ENCODE measurements at regions not wholly inside any gene's neighbourhood (a gene's known extent, or its start where the extent isn't known, plus 50 kb on each side); places are given as distances from the start of the nearest gene placed in this dataset.

DNA sequence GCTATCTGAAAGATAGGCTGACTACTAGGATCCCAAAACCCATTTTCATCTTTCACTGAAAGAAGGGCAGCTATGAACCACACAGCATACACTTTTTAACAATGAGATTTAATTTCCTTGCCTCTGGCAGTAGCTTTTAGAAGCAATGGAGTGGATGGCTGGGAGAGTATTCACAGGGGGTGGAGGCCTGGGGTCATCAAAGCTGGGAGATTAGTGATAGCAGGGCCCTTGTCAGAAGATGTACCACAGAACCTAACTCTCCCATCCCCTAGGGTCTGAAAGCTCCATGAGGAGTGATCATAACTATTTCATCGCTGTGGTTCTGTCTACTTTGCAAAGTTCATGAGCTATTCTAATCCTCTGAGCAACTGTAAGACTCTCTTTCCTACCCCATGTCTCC, 332.2 kb downstream of the PRELID2 start (continued):
- TF ChIP-seq, protein P1, sequence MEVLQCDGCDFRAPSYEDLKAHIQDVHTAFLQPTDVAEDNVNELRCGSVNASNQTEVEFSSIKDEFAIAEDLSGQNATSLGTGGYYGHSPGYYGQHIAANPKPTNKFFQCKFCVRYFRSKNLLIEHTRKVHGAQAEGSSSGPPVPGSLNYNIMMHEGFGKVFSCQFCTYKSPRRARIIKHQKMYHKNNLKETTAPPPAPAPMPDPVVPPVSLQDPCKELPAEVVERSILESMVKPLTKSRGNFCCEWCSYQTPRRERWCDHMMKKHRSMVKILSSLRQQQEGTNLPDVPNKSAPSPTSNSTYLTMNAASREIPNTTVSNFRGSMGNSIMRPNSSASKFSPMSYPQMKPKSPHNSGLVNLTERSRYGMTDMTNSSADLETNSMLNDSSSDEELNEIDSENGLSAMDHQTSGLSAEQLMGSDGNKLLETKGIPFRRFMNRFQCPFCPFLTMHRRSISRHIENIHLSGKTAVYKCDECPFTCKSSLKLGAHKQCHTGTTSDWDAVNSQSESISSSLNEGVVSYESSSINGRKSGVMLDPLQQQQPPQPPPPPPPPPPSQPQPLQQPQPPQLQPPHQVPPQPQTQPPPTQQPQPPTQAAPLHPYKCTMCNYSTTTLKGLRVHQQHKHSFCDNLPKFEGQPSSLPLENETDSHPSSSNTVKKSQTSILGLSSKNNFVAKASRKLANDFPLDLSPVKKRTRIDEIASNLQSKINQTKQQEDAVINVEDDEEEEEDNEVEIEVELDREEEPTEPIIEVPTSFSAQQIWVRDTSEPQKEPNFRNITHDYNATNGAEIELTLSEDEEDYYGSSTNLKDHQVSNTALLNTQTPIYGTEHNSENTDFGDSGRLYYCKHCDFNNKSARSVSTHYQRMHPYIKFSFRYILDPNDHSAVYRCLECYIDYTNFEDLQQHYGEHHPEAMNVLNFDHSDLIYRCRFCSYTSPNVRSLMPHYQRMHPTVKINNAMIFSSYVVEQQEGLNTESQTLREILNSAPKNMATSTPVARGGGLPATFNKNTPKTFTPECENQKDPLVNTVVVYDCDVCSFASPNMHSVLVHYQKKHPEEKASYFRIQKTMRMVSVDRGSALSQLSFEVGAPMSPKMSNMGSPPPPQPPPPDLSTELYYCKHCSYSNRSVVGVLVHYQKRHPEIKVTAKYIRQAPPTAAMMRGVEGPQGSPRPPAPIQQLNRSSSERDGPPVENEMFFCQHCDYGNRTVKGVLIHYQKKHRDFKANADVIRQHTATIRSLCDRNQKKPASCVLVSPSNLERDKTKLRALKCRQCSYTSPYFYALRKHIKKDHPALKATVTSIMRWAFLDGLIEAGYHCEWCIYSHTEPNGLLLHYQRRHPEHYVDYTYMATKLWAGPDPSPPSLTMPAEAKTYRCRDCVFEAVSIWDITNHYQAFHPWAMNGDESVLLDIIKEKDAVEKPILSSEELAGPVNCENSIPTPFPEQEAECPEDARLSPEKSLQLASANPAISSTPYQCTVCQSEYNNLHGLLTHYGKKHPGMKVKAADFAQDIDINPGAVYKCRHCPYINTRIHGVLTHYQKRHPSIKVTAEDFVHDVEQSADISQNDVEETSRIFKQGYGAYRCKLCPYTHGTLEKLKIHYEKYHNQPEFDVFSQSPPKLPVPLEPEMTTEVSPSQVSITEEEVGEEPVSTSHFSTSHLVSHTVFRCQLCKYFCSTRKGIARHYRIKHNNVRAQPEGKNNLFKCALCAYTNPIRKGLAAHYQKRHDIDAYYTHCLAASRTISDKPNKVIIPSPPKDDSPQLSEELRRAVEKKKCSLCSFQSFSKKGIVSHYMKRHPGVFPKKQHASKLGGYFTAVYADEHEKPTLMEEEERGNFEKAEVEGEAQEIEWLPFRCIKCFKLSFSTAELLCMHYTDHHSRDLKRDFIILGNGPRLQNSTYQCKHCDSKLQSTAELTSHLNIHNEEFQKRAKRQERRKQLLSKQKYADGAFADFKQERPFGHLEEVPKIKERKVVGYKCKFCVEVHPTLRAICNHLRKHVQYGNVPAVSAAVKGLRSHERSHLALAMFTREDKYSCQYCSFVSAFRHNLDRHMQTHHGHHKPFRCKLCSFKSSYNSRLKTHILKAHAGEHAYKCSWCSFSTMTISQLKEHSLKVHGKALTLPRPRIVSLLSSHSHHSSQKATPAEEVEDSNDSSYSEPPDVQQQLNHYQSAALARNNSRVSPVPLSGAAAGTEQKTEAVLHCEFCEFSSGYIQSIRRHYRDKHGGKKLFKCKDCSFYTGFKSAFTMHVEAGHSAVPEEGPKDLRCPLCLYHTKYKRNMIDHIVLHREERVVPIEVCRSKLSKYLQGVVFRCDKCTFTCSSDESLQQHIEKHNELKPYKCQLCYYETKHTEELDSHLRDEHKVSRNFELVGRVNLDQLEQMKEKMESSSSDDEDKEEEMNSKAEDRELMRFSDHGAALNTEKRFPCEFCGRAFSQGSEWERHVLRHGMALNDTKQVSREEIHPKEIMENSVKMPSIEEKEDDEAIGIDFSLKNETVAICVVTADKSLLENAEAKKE (CRISPR knock-in tag; IDR thresholded peaks at IDR 0.05): no peak
- TF ChIP-seq ZNF331 (CRISPR knock-in tag; IDR thresholded peaks at IDR 0.05; ENCODE audit: low read depth): no peak
- no peak for TF ChIP-seq JUNB (IDR thresholded peaks at IDR 0.05; ENCODE audit: unreplicated experiment)
- TF ChIP-seq, protein P2, sequence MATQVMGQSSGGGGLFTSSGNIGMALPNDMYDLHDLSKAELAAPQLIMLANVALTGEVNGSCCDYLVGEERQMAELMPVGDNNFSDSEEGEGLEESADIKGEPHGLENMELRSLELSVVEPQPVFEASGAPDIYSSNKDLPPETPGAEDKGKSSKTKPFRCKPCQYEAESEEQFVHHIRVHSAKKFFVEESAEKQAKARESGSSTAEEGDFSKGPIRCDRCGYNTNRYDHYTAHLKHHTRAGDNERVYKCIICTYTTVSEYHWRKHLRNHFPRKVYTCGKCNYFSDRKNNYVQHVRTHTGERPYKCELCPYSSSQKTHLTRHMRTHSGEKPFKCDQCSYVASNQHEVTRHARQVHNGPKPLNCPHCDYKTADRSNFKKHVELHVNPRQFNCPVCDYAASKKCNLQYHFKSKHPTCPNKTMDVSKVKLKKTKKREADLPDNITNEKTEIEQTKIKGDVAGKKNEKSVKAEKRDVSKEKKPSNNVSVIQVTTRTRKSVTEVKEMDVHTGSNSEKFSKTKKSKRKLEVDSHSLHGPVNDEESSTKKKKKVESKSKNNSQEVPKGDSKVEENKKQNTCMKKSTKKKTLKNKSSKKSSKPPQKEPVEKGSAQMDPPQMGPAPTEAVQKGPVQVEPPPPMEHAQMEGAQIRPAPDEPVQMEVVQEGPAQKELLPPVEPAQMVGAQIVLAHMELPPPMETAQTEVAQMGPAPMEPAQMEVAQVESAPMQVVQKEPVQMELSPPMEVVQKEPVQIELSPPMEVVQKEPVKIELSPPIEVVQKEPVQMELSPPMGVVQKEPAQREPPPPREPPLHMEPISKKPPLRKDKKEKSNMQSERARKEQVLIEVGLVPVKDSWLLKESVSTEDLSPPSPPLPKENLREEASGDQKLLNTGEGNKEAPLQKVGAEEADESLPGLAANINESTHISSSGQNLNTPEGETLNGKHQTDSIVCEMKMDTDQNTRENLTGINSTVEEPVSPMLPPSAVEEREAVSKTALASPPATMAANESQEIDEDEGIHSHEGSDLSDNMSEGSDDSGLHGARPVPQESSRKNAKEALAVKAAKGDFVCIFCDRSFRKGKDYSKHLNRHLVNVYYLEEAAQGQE (IDR thresholded peaks at IDR 0.05; ENCODE audit: unreplicated experiment): no peak
- no peak for TF ChIP-seq STAT1 (IDR thresholded peaks at IDR 0.05; ENCODE audit: unreplicated experiment)
- TF ChIP-seq, protein P3, sequence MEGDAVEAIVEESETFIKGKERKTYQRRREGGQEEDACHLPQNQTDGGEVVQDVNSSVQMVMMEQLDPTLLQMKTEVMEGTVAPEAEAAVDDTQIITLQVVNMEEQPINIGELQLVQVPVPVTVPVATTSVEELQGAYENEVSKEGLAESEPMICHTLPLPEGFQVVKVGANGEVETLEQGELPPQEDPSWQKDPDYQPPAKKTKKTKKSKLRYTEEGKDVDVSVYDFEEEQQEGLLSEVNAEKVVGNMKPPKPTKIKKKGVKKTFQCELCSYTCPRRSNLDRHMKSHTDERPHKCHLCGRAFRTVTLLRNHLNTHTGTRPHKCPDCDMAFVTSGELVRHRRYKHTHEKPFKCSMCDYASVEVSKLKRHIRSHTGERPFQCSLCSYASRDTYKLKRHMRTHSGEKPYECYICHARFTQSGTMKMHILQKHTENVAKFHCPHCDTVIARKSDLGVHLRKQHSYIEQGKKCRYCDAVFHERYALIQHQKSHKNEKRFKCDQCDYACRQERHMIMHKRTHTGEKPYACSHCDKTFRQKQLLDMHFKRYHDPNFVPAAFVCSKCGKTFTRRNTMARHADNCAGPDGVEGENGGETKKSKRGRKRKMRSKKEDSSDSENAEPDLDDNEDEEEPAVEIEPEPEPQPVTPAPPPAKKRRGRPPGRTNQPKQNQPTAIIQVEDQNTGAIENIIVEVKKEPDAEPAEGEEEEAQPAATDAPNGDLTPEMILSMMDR (conservative IDR thresholded peaks at IDR 0.05; ENCODE audit: low read depth in 2 of 2): no peak

Measured in GM23338 (cell line).